SK-N-SH treated with all-trans-retinoic acid at 6 μM for 48 hours (cell line): ENCODE measurements at regions not wholly inside any gene's neighbourhood (a gene's known extent, or its start where the extent isn't known, plus 50 kb on each side); places are given as distances from the start of the nearest gene placed in this dataset.

Source experiments
- ATAC-seq: fragments of 200-7000 bp; cut with Tn5 transposase; 3 replicates; pipeline ENCODE4 v1.9.1; 2020; ENCODE audit warnings: mild to moderate bottlenecking, moderate library complexity
- ARNTL ChIP-seq: fragments of 450-650 bp; formaldehyde crosslinking; IDR thresholded peaks from 2 replicates; pipeline ENCODE4 v1.5.0; 2020; ENCODE audit warnings: low read depth, mild to moderate bottlenecking, moderate library complexity, borderline replicate concordance
- BACH2 ChIP-seq: fragments of 250-450 bp; sonication (Bioruptor Pico); IDR thresholded peaks from 2 replicates; pipeline ENCODE4 v1.9.0; 2021; ENCODE audit warnings: mild to moderate bottlenecking, borderline replicate concordance
- CREB5 ChIP-seq: fragments of 250-450 bp; sonication (Bioruptor Pico); IDR thresholded peaks from 2 replicates; pipeline ENCODE4 v1.5.1; 2020; ENCODE audit warnings: low read depth, mild to moderate bottlenecking, moderate library complexity
- CSRNP3 ChIP-seq: fragments of 250-450 bp; sonication (Bioruptor Pico); IDR thresholded peaks from 2 replicates; pipeline ENCODE4 v1.5.1; 2021; ENCODE audit warnings: mild to moderate bottlenecking, moderate library complexity
- ESRRG ChIP-seq: fragments of 250-450 bp; sonication (Bioruptor Pico); IDR thresholded peaks from 2 replicates; pipeline ENCODE4 v1.6.1; 2021; ENCODE audit warnings: mild to moderate bottlenecking
- GLIS3 ChIP-seq: fragments of 250-450 bp; sonication (Bioruptor Pico); IDR thresholded peaks from 2 replicates; pipeline ENCODE4 v1.5.0; 2020; ENCODE audit warnings: mild to moderate bottlenecking, moderate library complexity
- ISL1 ChIP-seq: fragments of 250-450 bp; sonication (Bioruptor Pico); IDR thresholded peaks from 2 replicates; pipeline ENCODE4 v2.1.2; 2022; ENCODE audit warnings: mild to moderate bottlenecking, moderate library complexity
- OSR1 ChIP-seq: fragments of 250-450 bp; sonication (Bioruptor Pico); IDR thresholded peaks from 2 replicates; pipeline ENCODE4 v1.8.0; 2022; ENCODE audit warnings: moderate library complexity, mild to moderate bottlenecking, inconsistent platforms
- PATZ1 ChIP-seq: fragments of 250-450 bp; sonication (Bioruptor Pico); IDR thresholded peaks from 2 replicates; pipeline ENCODE4 v1.8.0; 2020; ENCODE audit warnings: mild to moderate bottlenecking, moderate library complexity, borderline replicate concordance
- POU6F1 ChIP-seq: fragments of 250-450 bp; sonication (Bioruptor Pico); IDR thresholded peaks from 2 replicates; pipeline ENCODE4 v1.8.0; 2021; ENCODE audit warnings: low read depth, mild to moderate bottlenecking, moderate library complexity, borderline replicate concordance
- PPARA ChIP-seq: fragments of 250-450 bp; sonication (Bioruptor Pico); IDR thresholded peaks from 2 replicates; pipeline ENCODE4 v1.5.0; 2020; ENCODE audit warnings: mild to moderate bottlenecking, borderline replicate concordance
- TCF4 ChIP-seq: fragments of 250-450 bp; sonication (Bioruptor Pico); IDR thresholded peaks from 2 replicates; pipeline ENCODE4 v1.8.0; 2021; ENCODE audit warnings: mild to moderate bottlenecking, moderate library complexity, borderline replicate concordance
- TOX ChIP-seq: fragments of 250-450 bp; sonication (Bioruptor Pico); IDR thresholded peaks from 2 replicates; pipeline ENCODE4 v1.8.0; 2021; ENCODE audit warnings: mild to moderate bottlenecking, moderate library complexity, borderline replicate concordance
- TSHZ2 ChIP-seq: fragments of 250-450 bp; sonication (Bioruptor Pico); IDR thresholded peaks from 2 replicates; pipeline ENCODE4 v1.5.0; 2020; ENCODE audit warnings: mild to moderate bottlenecking, moderate library complexity
- ZC3H10 ChIP-seq: fragments of 250-450 bp; sonication (Bioruptor Pico); IDR thresholded peaks from 2 replicates; pipeline ENCODE4 v1.5.1; 2021; ENCODE audit warnings: mild to moderate bottlenecking, moderate library complexity
- ZFP3 ChIP-seq: fragments of 250-450 bp; sonication (Bioruptor Pico); IDR thresholded peaks from 2 replicates; pipeline ENCODE4 v1.5.0; 2020; ENCODE audit warnings: mild to moderate bottlenecking, moderate library complexity
- ZFP30 ChIP-seq: fragments of 450-650 bp; formaldehyde crosslinking; IDR thresholded peaks from 2 replicates; pipeline ENCODE4 v1.5.0; 2022; ENCODE audit warnings: mild to moderate bottlenecking, moderate library complexity
- ZNF565 ChIP-seq: fragments of 450-650 bp; formaldehyde crosslinking; conservative IDR thresholded peaks from 2 replicates; pipeline ENCODE4 v1.5.0; 2020; ENCODE audit warnings: low read depth, mild to moderate bottlenecking, moderate library complexity
- ZNF70 ChIP-seq: fragments of 450-650 bp; formaldehyde crosslinking; IDR thresholded peaks from 2 replicates; pipeline ENCODE4 v1.5.0; 2020; ENCODE audit warnings: mild to moderate bottlenecking, moderate library complexity
- ZNF8 ChIP-seq: fragments of 450-650 bp; formaldehyde crosslinking; IDR thresholded peaks from 2 replicates; pipeline ENCODE4 v1.5.0; 2020; ENCODE audit warnings: mild to moderate bottlenecking, moderate library complexity

- TF ChIP-seq ZFP30: no peak
- no peak for TF ChIP-seq ZNF70 (CRISPR knock-in tag)
- TF ChIP-seq ESRRG (CRISPR knock-in tag): no peak
- no peak for TF ChIP-seq ZC3H10 (CRISPR knock-in tag)
- TF ChIP-seq POU6F1 (CRISPR knock-in tag): no peak
- no peak for TF ChIP-seq CSRNP3 (CRISPR knock-in tag)
- no peak for TF ChIP-seq TSHZ2
- no peak for TF ChIP-seq ZNF565 (CRISPR knock-in tag)
- TF ChIP-seq TOX (CRISPR knock-in tag): no peak
- TF ChIP-seq TCF4: no peak
Observed at GRCh38 chr3:31081018-31081662, 186.7 kb upstream of the GADL1 start.

GRCh38 chr3:31086148-31086547 is 191.7 kb upstream of the GADL1 start:
- no peak for ATAC-seq
- no peak for TF ChIP-seq CREB5 (CRISPR knock-in tag)
- no peak for TF ChIP-seq ISL1 (CRISPR knock-in tag)
- TF ChIP-seq PATZ1 (CRISPR knock-in tag): no peak
- TF ChIP-seq ZFP30: no peak
- no peak for TF ChIP-seq ZFP3 (CRISPR knock-in tag)
- no peak for TF ChIP-seq ZNF8
- no peak for TF ChIP-seq TCF4
- TF ChIP-seq ZC3H10 (CRISPR knock-in tag): no peak
- TF ChIP-seq BACH2 (CRISPR knock-in tag): no peak
- no peak for TF ChIP-seq ZNF565 (CRISPR knock-in tag)
- no peak for TF ChIP-seq PPARA (CRISPR knock-in tag)
- no peak for TF ChIP-seq TOX (CRISPR knock-in tag)
- TF ChIP-seq ARNTL (CRISPR knock-in tag): no peak
- TF ChIP-seq CSRNP3 (CRISPR knock-in tag): no peak
- TF ChIP-seq POU6F1 (CRISPR knock-in tag): no peak
- no peak for TF ChIP-seq ZNF70 (CRISPR knock-in tag)
- TF ChIP-seq GLIS3 (CRISPR knock-in tag): no peak
- TF ChIP-seq TSHZ2: no peak
- TF ChIP-seq OSR1: no peak

More at GRCh38 chr3:31081018-31081662, 186.7 kb upstream of the GADL1 start:
- no peak for ATAC-seq
